HG02588 (cell line): ENCODE measurements at regions not wholly inside any gene's neighbourhood (a gene's known extent, or its start where the extent isn't known, plus 50 kb on each side); places are given as distances from the start of the nearest gene placed in this dataset.
"Not testable (repeated sequence)": the region's sequence is repeated elsewhere in the genome, so short reads cannot be mapped to it uniquely, and the experiment has no call there.

ENCODE experiments used
- ATAC-seq: cut with Tn5 transposase; IDR thresholded peaks from one replicate; pipeline ENCODE4 v1.9.1; 2021; ENCODE audit warnings: mild to moderate bottlenecking, moderate library complexity; ENCODE audit not compliant: unreplicated experiment

- no peak for ATAC-seq
Observed at GRCh38 chr10:109215291-109216075, 707.8 kb downstream of the XPNPEP1 start.

DNA sequence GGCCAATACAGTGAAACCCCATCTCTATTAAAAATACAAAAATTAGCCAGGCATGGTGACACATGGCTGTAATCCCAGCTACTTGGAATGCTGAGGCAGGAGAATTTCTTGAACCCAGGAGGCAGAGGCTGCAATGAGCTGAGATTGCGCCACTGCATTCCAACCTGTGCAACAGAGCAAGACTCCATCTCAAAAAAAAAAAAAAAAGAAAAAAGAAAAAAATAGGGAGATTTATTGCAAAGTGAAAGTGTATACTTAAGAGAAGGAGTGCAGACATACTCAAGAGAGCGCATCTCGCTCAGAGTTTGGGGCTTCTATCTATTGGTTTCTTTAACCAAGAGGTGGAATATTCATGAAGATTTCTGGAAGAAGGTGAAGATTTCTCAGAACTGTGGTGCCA, 708.4 kb downstream of the XPNPEP1 start:
- ATAC-seq: not testable (repeated sequence)

GRCh38 chr10:109207361-109207760, 716.0 kb downstream of the XPNPEP1 start:
- ATAC-seq: no peak

DNA sequence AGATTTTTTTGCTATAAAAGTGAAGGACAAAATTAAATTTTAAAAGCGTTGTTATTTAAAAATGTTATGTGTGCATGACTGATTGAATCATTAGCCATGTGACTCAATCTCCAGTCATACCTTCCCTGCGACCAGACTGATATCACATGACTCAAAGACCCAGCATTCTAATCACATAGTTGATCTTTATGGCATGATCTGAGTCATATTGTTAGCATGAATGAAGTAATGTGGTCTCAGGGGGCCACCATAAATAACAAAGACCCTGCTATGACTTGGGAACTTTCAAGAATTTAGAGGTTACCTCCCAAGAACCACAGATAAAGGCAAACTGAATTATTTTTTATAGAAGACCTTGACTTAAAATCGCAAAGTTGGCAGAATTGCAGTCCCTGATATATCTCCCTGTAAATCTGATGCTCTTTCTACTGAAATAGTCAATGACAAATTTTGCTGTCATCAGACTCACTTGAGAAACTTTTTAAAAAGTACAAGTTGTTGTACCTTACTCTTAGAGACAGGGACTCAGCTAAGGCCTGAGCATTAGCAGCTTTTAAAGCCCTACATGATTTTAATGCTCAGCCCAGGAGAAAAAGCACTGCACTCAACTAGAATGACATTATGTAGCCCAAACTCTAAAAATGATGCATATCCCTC, 717.3 kb downstream of the XPNPEP1 start:
- ATAC-seq: no peak

GRCh38 chr10:109203646-109204353, 719.5 kb downstream of the XPNPEP1 start:
- no peak for ATAC-seq

DNA sequence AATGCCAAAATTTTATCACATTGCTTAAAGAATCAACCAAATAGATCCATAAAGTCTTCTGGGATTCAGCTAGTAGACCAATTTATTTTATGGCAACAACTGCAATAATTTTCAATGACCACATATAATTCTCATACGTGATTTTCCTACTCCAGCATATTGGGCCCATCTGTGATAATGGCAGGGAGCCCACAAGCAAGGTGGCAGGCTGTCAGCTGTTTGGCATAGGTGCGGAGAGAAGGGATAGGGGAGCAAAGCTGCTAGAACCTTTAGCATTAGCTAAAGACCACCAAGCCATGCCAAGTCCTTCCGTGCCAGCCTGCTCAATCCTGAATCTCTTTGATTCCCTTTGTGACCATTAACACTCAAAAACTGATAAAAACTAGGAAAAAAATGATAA, 721.2 kb downstream of the XPNPEP1 start:
- ATAC-seq: no peak

DNA sequence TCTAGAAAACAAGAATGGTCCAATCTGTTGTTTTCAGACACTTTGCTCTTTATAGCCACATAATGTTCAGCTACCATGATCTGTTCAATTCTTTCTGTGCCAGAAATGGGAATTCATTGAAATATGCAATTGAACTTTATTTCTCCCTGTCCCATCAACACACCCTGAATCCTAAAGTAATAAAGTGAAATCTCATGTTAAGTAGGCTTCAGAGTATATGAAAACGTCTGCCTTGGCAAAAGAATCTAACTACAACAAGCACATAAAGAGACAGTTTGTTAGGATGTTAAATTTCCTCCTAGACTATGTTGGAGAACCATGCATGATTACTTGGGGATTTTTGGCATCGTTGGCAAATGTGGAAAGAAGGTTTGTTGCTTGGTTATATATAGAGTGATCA, 722.7 kb downstream of the XPNPEP1 start:
- ATAC-seq: no peak

DNA sequence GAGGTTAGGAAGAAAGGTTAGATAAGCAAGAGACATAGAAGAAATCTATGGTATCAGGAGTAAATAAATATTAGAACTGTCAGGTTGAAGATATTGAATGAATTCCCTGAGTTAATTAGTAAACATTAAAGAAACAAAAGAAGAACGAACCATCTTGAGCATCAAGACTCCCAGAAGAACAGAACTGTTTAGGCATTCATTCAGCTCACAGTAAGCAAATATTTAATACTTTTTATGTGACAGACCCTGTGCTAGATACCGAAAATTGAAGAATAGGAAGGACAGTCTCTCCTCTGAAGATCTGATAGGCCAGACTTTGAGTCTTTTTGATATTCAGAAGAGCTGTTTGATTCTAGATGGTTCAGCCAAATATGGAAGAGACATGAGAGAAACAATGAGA, 731.5 kb downstream of the XPNPEP1 start:
- ATAC-seq: no peak

GRCh38 chr10:109191341-109191740, 732.0 kb downstream of the XPNPEP1 start:
- no peak for ATAC-seq

- ATAC-seq: no peak
Observed at GRCh38 chr10:109187677-109188076, 735.6 kb downstream of the XPNPEP1 start.

DNA sequence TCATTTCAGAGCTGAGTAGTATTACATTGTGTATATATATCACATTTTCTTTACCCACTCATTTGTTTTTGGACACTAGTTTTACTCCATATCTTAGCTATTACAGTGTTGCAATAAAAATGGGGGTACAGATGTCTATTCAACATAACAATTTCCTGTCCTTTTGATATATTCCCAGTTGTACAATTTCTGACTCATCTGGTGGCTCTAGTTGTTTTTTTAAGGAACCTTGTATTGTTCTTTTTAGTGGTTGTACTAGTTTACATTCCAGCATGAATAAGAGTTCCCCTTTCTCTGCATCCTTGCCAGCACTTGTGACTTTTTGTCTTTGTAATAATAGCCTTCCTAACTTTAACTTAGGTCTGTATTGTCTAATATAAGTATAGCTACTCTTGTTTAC, 739.9 kb downstream of the XPNPEP1 start:
- ATAC-seq: no peak

- ATAC-seq: no peak
Observed at GRCh38 chr10:109178591-109178990, 744.7 kb downstream of the XPNPEP1 start.

- no peak for ATAC-seq
Observed at GRCh38 chr10:109174526-109174925, 748.8 kb downstream of the XPNPEP1 start.

GRCh38 chr10:109173937-109174336, 749.4 kb downstream of the XPNPEP1 start:
- no peak for ATAC-seq

GRCh38 chr10:109173121-109173520, 750.2 kb downstream of the XPNPEP1 start:
- ATAC-seq: no peak

GRCh38 chr10:109166935-109167334, 756.4 kb downstream of the XPNPEP1 start:
- no peak for ATAC-seq

GRCh38 chr10:109159351-109159750, 764.0 kb downstream of the XPNPEP1 start:
- no peak for ATAC-seq

DNA sequence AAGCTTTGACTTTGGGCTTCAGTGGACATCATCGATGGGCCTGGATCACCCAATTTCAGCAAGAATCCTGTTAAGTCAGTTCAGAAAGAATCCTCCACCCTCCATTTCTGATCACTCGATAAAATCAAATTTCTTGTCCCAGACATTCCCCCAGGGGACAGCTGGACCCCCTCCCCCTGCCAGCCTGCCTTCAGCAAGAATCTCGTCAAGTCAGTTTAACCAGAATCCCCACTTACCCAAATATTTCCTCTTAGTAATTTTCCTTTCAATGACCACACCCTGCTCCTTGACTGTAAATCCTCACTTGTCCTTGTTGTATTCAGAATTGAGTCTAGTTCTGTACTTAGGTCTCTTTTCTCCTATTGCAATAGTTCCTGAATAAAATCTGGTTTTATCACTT, 766.9 kb downstream of the XPNPEP1 start:
- ATAC-seq: no peak

GRCh38 chr10:109149666-109150350, 773.5 kb downstream of the XPNPEP1 start:
- ATAC-seq: no peak

GRCh38 chr10:109127363-109127762, 795.9 kb downstream of the XPNPEP1 start:
- no peak for ATAC-seq

GRCh38 chr10:109126541-109126940, 796.8 kb downstream of the XPNPEP1 start:
- no peak for ATAC-seq
